ENCODE measurements at regions not wholly inside any gene's neighbourhood (a gene's known extent, or its start where the extent isn't known, plus 50 kb on each side); places are given as distances from the start of the nearest gene placed in this dataset.
"Not testable (repeated sequence)": the region's sequence is repeated elsewhere in the genome, so short reads cannot be mapped to it uniquely, and the experiment has no call there.

DNA sequence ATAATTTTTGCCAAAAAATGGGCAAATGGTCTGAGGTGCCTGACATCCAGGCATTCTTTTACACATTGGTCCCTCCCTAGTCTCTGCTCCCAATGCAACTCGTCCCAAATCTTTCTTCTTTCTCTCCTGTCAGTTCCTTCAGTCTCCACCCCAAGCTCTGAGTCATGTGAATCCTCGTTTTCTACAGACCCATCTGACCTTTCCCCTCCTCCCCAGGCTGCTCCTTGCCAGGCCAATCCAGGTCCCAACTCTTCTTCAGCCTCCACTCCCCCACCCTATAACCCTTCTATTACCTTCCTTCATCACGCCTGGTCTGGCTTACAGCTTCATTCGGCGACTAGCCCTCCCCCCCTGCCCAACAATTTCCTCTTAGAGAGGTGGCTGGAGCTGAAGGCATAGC lies 55.3 kb downstream of the BBS10 start:
- H3K4me3 ChIP-seq, H3K27ac ChIP-seq: not testable (repeated sequence)

GRCh38 chr12:76292305-76292704 lies 55.9 kb downstream of the BBS10 start:
- H3K4me3 ChIP-seq: not testable (repeated sequence)

DNA sequence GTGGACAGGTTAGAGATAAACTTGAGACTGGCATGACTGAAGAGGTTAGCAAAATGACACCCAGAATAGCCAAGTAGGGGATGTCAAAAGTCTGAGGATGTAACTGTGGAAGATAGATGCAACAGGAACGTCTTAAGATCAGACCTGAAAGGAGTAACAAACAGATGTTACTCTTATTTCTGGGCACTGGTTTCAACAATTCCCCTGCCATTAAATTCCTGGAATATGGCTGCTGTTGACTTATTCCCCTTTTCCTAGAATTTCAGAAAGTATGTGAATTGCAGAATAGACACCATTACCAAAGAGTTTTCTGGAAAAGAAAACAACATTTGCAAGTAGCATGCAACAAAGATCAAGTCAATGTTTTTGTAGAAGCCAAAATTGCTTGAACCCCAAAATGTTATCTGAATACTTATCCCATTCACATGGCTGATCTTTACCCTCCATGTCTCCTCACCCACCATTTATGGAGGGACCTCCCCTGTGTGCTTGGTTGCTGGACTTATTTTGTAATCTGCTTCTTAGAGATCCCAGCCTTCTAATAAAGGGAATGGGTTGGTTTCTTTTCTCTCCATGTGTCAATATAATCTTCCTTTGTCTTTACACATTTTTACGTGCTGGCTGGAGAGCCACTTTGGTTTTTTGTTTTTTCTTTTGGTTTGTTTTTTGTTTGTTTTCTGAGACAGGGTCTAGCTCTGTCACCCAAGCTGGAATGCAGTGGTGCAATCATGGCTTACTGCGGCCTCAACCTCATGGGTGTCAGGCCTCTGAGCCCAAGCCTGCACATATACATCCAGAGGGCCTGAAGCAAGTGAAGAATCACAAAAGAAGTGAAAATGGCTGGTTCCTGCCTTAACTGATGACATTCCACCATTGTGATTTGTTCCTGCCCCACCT lies 57.0 kb downstream of the BBS10 start:
- no peak overlapping the region for H3K4me3 ChIP-seq

More at GRCh38 chr12:76292305-76292704, 55.9 kb downstream of the BBS10 start:
- H3K27ac ChIP-seq: not testable (repeated sequence)

GRCh38 chr12:76288218-76288617 lies 60.0 kb downstream of the BBS10 start:
- H3K4me3 ChIP-seq: no peak overlapping the region
- H3K27ac ChIP-seq: no peak overlapping the region

More for the DNA sequence above, 57.0 kb downstream of the BBS10 start:
- no peak overlapping the region for H3K27ac ChIP-seq

- no peak overlapping the region for H3K4me3 ChIP-seq
- H3K27ac ChIP-seq: peak overlapping the region in 2 of 21 experiments; percentile 33 to 40
Observed at GRCh38 chr12:76284816-76285750, 63.1 kb downstream of the BBS10 start.

DNA sequence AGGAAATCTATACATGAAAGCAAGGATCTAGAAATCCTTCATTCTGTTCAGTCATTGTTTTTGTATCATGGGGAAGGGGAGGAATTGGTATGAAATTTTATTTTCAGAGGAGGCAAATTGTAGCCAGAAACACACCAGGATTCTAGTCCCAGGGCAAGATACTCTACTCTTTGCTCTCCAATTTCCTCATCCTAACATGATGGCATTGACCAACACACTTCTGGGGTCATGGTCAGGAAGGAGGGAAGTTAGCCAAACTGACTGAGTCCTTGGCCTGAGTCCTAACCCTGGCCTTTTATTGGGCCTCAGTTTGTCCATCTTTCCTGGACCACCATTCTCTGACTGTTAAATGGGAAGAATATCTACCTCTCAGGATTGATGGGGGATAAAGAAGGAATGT lies 65.5 kb downstream of the BBS10 start:
- Histone ChIP-seq H3K27ac (no peak overlapping the region), H3K4me3 (no peak overlapping the region)

GRCh38 chr12:76277480-76277879 lies 70.7 kb downstream of the BBS10 start:
- Histone ChIP-seq H3K4me3 (no peak overlapping the region), H3K27ac (no peak overlapping the region)

DNA sequence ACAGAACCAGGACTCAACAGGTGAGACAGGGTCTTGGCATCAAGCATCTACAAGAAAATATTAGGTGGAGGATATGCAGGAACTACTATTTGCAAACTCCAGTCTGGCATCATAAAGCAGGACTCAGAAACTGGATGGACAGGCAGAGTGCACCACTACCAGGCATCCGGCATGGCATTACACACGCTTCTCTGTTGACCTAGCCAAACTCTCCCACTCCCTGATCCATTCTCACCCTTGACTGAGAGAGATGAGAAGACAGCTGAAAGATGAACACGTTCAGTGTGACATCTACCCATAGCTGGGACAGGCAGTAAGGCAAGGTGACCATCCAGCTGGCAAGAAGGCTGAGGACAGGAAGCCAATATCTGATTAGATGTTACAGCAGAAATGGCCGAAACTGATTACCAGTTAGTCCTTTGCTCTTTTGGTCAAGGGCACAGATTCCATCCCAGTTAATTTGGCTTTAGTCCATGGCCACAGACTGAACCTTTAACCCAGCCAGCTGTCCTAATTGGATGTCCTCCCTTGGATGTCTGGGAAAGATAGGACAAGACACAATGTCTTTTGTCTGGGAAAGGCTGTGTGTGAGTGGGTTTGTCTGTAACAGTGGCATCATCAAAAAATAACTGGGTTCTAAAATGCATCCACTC lies 71.6 kb downstream of the BBS10 start:
- no peak overlapping the region for H3K27ac ChIP-seq
- no peak overlapping the region for H3K4me3 ChIP-seq

GRCh38 chr12:76275511-76276093 lies 72.6 kb downstream of the BBS10 start:
- Histone ChIP-seq H3K27ac (no peak overlapping the region), H3K4me3 (no peak overlapping the region)

GRCh38 chr12:76274420-76275083 lies 73.7 kb downstream of the BBS10 start:
- no peak overlapping the region for H3K4me3 ChIP-seq
- no peak overlapping the region for H3K27ac ChIP-seq

GRCh38 chr12:76272287-76272686 lies 75.9 kb downstream of the BBS10 start:
- H3K4me3 ChIP-seq: no peak overlapping the region
- H3K27ac ChIP-seq: no peak overlapping the region

DNA sequence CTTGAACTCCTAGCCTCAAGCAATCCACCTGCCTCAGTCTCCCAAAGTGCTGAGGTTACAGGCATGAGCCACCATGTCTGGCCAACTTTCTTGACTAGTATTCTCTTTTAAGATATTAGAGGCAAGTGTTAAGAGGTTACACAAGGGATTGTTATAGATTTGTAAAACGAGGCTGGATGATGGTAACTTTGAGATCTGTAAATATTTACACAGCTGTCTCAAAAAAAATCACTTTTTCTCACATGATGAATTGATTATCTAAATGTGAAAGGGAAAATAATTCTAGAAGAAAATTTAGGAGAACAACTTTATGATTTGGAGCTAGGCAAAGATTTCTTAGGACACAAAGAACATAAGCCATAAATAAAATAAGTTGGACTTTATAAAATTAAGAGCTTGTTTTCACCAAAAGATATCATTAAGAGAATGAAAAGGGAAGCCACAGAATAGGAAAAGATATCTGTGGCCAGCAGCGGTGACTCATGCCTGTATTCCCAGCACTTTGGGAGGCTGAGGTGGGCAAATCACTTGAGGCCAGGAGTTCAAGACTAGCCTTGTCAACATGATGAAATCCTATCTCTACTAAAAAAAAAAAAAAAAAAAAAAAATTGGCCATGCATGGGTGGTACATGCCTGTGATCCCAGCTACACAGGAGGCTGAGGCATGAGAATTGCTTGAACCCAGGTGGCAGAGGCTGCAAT lies 77.4 kb downstream of the BBS10 start:
- no peak overlapping the region for H3K4me3 ChIP-seq
- no peak overlapping the region for H3K27ac ChIP-seq

DNA sequence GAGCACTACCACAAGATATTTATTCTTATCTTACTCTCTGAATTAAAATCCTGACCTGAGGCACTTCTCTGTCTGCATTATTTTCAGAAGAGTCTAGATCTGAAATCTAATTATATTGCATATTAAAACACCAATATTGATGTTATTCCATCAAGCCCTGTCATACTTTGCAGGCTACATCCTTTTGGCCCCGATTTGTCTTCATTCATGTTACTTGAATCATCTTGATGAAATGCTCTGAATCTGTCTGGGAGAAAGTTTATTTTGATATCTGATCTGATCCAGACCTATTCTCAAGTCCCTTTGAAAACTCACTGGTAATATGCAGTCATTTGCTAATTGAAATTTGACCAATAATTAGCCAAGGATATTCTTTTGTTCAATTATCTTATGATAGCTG lies 79.9 kb downstream of the BBS10 start:
- Histone ChIP-seq H3K27ac (no peak overlapping the region), H3K4me3 (no peak overlapping the region)

DNA sequence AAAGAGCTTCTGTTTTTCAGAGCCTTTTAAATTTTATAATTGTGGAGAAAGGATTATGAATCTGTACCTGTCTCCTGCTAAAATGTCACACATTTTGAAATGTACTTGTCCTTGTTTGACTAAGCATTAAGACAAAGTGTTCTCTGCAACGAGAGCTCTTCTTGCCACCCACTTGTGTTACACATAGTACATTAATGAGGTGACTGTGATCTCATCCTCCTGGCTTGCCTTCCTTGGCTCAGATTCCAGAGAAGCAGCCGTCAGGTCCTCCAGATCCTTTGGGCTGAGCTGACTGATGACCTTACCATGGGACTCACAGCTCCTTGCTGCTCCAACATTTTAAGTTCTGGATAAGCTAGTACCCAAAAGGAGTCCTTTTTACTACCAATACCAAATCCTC lies 81.4 kb downstream of the BBS10 start:
- H3K27ac ChIP-seq: peak overlapping the region in 1 of 21 experiments; percentile 39
- no peak overlapping the region for H3K4me3 ChIP-seq

GRCh38 chr12:76265424-76266180 lies 82.6 kb downstream of the BBS10 start:
- H3K4me3 ChIP-seq: no peak overlapping the region
- H3K27ac ChIP-seq: peak overlapping the region in 1 of 21 experiments; percentile 65

DNA sequence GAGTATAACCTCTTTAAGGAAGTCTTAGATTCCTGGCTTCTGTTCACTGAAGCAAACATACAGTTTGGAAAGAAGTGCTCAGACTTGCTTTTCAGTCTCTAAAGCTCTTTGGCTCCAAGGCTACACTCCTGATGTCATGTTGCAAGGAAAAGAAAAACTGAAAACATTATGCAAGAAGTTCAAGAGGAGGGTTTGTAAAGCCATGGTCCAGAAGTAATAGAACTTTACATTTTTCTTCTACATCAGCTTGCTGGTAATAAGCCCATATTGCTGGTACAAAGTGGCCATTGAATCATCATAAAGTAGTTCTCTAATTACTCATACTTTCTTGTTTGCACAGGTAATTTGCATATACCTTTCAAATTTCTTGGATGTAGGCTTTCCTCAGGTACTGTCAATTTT lies 83.6 kb downstream of the BBS10 start:
- H3K27ac ChIP-seq: no peak overlapping the region
- H3K4me3 ChIP-seq: no peak overlapping the region

DNA sequence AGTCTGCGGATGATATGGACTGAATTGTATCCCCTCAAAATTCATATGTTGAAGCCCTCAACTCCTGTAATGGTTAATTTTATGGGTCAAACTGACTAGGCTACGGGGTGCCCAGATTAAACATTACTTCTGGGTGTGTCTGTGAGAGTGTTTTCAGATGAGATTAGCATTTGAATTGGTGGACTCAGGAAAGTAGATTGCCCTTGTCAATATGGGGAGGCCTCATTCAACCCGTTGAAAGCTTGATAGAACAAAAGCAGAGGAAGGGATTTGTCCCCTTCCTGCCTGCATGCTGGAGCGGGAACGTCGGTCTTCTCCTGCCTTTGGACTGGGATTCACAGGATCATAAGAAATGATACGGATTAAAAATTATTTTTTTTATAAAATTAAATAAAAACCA lies 84.5 kb downstream of the BBS10 start:
- no peak overlapping the region for H3K27ac ChIP-seq

DNA sequence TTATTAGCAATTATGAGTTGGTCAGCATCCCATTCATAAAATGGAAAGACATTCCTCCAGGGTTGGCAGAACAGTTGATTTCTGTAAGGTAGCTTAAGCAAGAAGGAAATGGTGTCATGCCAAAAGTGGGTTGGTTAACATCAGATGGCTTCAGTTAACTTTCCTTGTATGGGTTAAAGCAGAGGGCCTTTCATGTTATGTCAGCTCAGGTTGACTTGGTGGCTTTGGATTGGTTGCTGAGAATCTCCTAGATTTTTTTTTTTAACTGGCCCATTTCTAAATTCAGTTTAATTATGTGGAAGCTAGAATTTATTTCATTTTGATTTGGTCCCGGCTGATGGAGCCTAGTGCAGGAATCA lies 87.8 kb downstream of the BBS10 start:
- Histone ChIP-seq H3K4me3 (no peak overlapping the region), H3K27ac (peak overlapping the region in 9 of 21 experiments; percentile 3 to 76 (median 35))

More for the DNA sequence above, 84.5 kb downstream of the BBS10 start:
- H3K4me3 ChIP-seq: no peak overlapping the region
